ENCODE measurements at regions not wholly inside any gene's neighbourhood (a gene's known extent, or its start where the extent isn't known, plus 50 kb on each side); places are given as distances from the start of the nearest gene placed in this dataset.

GRCh38 chrX:22349116-22349515 lies 76.4 kb downstream of the CBLL2 start:
- no peaks in the 10 kb centered on the region for H3K36me3 ChIP-seq (ENCODE audit: insufficient read depth, low read length)
- no peaks in the 10 kb centered on the region for H3K9me3 ChIP-seq (ENCODE audit: low read length)
- no peaks in the 10 kb centered on the region for H3K9me2 ChIP-seq (ENCODE audit: insufficient read depth, low read length)
- H3K9ac ChIP-seq (ENCODE audit: low read length): no peak overlapping the region
- H3K4me2 ChIP-seq (ENCODE audit: low read length): no peak overlapping the region
- H3F3A ChIP-seq (ENCODE audit: insufficient read depth, low read length, poor library complexity, severe bottlenecking): no peaks in the 10 kb centered on the region
- H4K20me1 ChIP-seq (ENCODE audit: insufficient read depth): no peaks in the 10 kb centered on the region
- H3K4me3 ChIP-seq (ENCODE audit: low read length): no peak overlapping the region
- H3K79me2 ChIP-seq (replicated peaks; ENCODE audit: insufficient read depth, low read length): no peaks in the 10 kb centered on the region
- no peak overlapping the region for H2AFZ ChIP-seq (ENCODE audit: low read depth, low read length)
- H3K27ac ChIP-seq (ENCODE audit: low read length): peak overlapping the region; percentile 34
- TF ChIP-seq POLR2AphosphoS5 (IDR thresholded peaks at IDR 0.05) (no peak), TAF1 (IDR thresholded peaks at IDR 0.05; ENCODE audit: low read depth) (no peak)
- no peaks in the 10 kb centered on the region for H3K27me3 ChIP-seq (ENCODE audit: insufficient read depth, low read depth, low read length)

DNA sequence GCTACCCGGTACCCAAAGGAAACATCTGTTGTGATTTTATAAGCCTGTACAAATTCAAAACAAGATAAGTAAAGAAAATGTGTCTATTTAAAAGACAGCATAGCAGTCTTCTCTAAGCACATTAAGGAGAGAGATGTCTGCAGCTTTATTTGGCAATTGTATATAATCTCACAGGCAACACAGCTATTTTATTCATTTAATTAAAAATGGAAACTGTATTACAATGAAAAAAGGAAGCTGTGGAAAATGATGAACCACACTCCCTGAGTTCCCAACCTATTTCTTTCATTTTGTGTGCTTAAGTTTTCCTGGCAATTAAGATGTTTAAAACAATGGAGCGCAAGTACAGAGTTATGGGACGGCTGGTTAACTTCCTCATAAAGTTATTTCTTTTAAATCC lies 78.4 kb downstream of the CBLL2 start:
- Histone ChIP-seq H3K4me2 (ENCODE audit: low read length) (no peak overlapping the region), H3K4me3 (ENCODE audit: low read length) (no peak overlapping the region), H3K36me3 (ENCODE audit: insufficient read depth, low read length) (no peaks in the 10 kb centered on the region), H3F3A (ENCODE audit: insufficient read depth, low read length, poor library complexity, severe bottlenecking) (no peaks in the 10 kb centered on the region), H3K79me2 (replicated peaks; ENCODE audit: insufficient read depth, low read length) (no peaks in the 10 kb centered on the region), H4K20me1 (ENCODE audit: insufficient read depth) (no peaks in the 10 kb centered on the region), H2AFZ (ENCODE audit: low read depth, low read length) (no peak overlapping the region), H3K9me3 (ENCODE audit: low read length) (no peaks in the 10 kb centered on the region), H3K27ac (ENCODE audit: low read length) (no peak overlapping the region), H3K9me2 (ENCODE audit: insufficient read depth, low read length) (no peaks in the 10 kb centered on the region), H3K27me3 (ENCODE audit: insufficient read depth, low read depth, low read length) (no peaks in the 10 kb centered on the region), H3K9ac (ENCODE audit: low read length) (no peak overlapping the region)
- TF ChIP-seq CTCF (IDR thresholded peaks at IDR 0.05; ENCODE audit: poor library complexity, severe bottlenecking): no peak
- no peak for TF ChIP-seq TAF1 (IDR thresholded peaks at IDR 0.05; ENCODE audit: low read depth)
- no peak for TF ChIP-seq EP300 (conservative IDR thresholded peaks at IDR 0.05; ENCODE audit: poor library complexity, severe bottlenecking)

DNA sequence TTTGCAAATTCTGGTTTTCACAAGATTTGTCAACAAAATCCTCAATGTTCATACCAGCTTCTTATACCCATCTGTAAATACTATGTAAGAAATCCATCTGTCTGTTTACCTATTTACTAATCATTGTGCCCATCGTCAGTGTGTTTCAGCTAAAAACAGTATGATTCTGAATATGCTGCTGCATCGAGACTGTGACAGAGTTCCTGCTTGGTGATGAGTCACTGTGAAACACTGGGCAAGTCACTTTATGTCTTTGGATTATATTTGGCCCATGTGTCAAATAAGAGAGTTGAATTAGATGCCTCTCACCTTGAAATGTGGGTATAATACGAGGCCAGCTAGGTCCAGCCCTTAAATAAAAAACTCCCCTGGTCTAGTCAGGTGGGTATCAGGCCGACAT lies 79.3 kb downstream of the CBLL2 start:
- H3K27ac ChIP-seq (ENCODE audit: low read length): no peak overlapping the region

More for the DNA sequence above, 79.3 kb downstream of the CBLL2 start:
- H3K36me3 ChIP-seq (ENCODE audit: insufficient read depth, low read length): no peaks in the 10 kb centered on the region
- no peaks in the 10 kb centered on the region for H4K20me1 ChIP-seq (ENCODE audit: insufficient read depth)
- H3K27me3 ChIP-seq (ENCODE audit: insufficient read depth, low read depth, low read length): no peaks in the 10 kb centered on the region
- H3K9ac ChIP-seq (ENCODE audit: low read length): no peak overlapping the region
- no peaks in the 10 kb centered on the region for H3F3A ChIP-seq (ENCODE audit: insufficient read depth, low read length, poor library complexity, severe bottlenecking)
- no peaks in the 10 kb centered on the region for H3K79me2 ChIP-seq (replicated peaks; ENCODE audit: insufficient read depth, low read length)
- H3K9me2 ChIP-seq (ENCODE audit: insufficient read depth, low read length): no peaks in the 10 kb centered on the region
- no peak overlapping the region for H2AFZ ChIP-seq (ENCODE audit: low read depth, low read length)
- no peak overlapping the region for H3K4me2 ChIP-seq (ENCODE audit: low read length)
- no peak overlapping the region for H3K4me3 ChIP-seq (ENCODE audit: low read length)
- no peaks in the 10 kb centered on the region for H3K9me3 ChIP-seq (ENCODE audit: low read length)
- TF ChIP-seq POLR2AphosphoS5 (IDR thresholded peaks at IDR 0.05): no peak
- TF ChIP-seq EP300 (conservative IDR thresholded peaks at IDR 0.05; ENCODE audit: poor library complexity, severe bottlenecking): no peak
- no peak for TF ChIP-seq EZH2 (IDR thresholded peaks at IDR 0.05; ENCODE audit: borderline replicate concordance, insufficient read depth, low read length, poor library complexity, severe bottlenecking)
- TF ChIP-seq SMC3 (conservative IDR thresholded peaks at IDR 0.05; ENCODE audit: poor library complexity): no peak
- TF ChIP-seq TAF1 (IDR thresholded peaks at IDR 0.05; ENCODE audit: low read depth): no peak
- TF ChIP-seq CTCF (IDR thresholded peaks at IDR 0.05; ENCODE audit: poor library complexity, severe bottlenecking): no peak
- no peak for TF ChIP-seq MXI1 (conservative IDR thresholded peaks at IDR 0.05; ENCODE audit: poor library complexity, severe bottlenecking)
- TF ChIP-seq RAD21 (conservative IDR thresholded peaks at IDR 0.05): no peak
- TF ChIP-seq REST (IDR thresholded peaks at IDR 0.05; ENCODE audit: borderline replicate concordance): no peak

Data from neural cell (in vitro differentiated cells).